ENCODE measurements at regions not wholly inside any gene's neighbourhood (a gene's known extent, or its start where the extent isn't known, plus 50 kb on each side); places are given as distances from the start of the nearest gene placed in this dataset.

- H3K27ac ChIP-seq (ENCODE audit: low read depth) = no peak overlapping the region
- H3K36me3 ChIP-seq (ENCODE audit: insufficient read depth) = no peaks in the 10 kb centered on the region
- no peak overlapping the region for H3K4me3 ChIP-seq (ENCODE audit: low read depth, low read length)
- WGBS = 9% methylated on average over 2 of the region's 2 CpGs
- no peak for DNase-seq (ENCODE audit: extremely low spot score)
- no peaks in the 10 kb centered on the region for H3K4me1 ChIP-seq (ENCODE audit: insufficient read depth)
These were observed 50.5 kb upstream of the DLX2 start for GRCh38 chr2:172153156-172153555.

GRCh38 chr2:172153757-172154156 is 51.1 kb upstream of the DLX2 start:
- Histone ChIP-seq H3K27ac (ENCODE audit: low read depth) (no peak overlapping the region), H3K4me3 (ENCODE audit: low read depth, low read length) (no peak overlapping the region), H3K36me3 (ENCODE audit: insufficient read depth) (no peaks in the 10 kb centered on the region), H3K4me1 (ENCODE audit: insufficient read depth) (no peaks in the 10 kb centered on the region)
- DNase-seq (ENCODE audit: extremely low spot score) = no peak

- H3K4me3 ChIP-seq (ENCODE audit: low read depth, low read length) = no peak overlapping the region
- H3K4me1 ChIP-seq (ENCODE audit: insufficient read depth) = no peaks in the 10 kb centered on the region
- no peak for DNase-seq (ENCODE audit: extremely low spot score)
- WGBS = 90% methylated on average over 12 of the region's 12 CpGs
- no peak overlapping the region for H3K27ac ChIP-seq (ENCODE audit: low read depth)
- H3K36me3 ChIP-seq (ENCODE audit: insufficient read depth) = no peaks in the 10 kb centered on the region
These were observed 53.1 kb upstream of the DLX2 start for GRCh38 chr2:172155752-172156151.

GRCh38 chr2:172160839-172161238 is 58.1 kb upstream of the DLX2 start:
- no peaks in the 10 kb centered on the region for H3K36me3 ChIP-seq (ENCODE audit: insufficient read depth)
- no peak for DNase-seq (ENCODE audit: extremely low spot score)
- no peak overlapping the region for H3K4me3 ChIP-seq (ENCODE audit: low read depth, low read length)
- no peak overlapping the region for H3K27ac ChIP-seq (ENCODE audit: low read depth)
- H3K4me1 ChIP-seq (ENCODE audit: insufficient read depth) = no peaks in the 10 kb centered on the region
- 91% methylated on average over 1 of the region's 1 CpG for WGBS

- DNase-seq (ENCODE audit: extremely low spot score) = no peak
- H3K27ac ChIP-seq (ENCODE audit: low read depth) = no peak overlapping the region
- WGBS = 72% methylated on average over 7 of the region's 7 CpGs
- H3K4me3 ChIP-seq (ENCODE audit: low read depth, low read length) = no peak overlapping the region
- no peaks in the 10 kb centered on the region for H3K36me3 ChIP-seq (ENCODE audit: insufficient read depth)
- no peaks in the 10 kb centered on the region for H3K4me1 ChIP-seq (ENCODE audit: insufficient read depth)
These were observed 59.6 kb upstream of the DLX2 start for GRCh38 chr2:172162225-172162733.

- H3K4me3 ChIP-seq (ENCODE audit: low read depth, low read length) = no peak overlapping the region
- WGBS = 93% methylated on average over 9 of the region's 9 CpGs
- no peaks in the 10 kb centered on the region for H3K36me3 ChIP-seq (ENCODE audit: insufficient read depth)
- no peaks in the 10 kb centered on the region for H3K4me1 ChIP-seq (ENCODE audit: insufficient read depth)
- no peak overlapping the region for H3K27ac ChIP-seq (ENCODE audit: low read depth)
- DNase-seq (ENCODE audit: extremely low spot score) = no peak
These were observed 60.1 kb upstream of the DLX2 start for GRCh38 chr2:172162739-172163336.

- H3K36me3 ChIP-seq (ENCODE audit: insufficient read depth) = no peaks in the 10 kb centered on the region
- no peak overlapping the region for H3K27ac ChIP-seq (ENCODE audit: low read depth)
- H3K4me1 ChIP-seq (ENCODE audit: insufficient read depth) = no peaks in the 10 kb centered on the region
- no peak for DNase-seq (ENCODE audit: extremely low spot score)
- H3K4me3 ChIP-seq (ENCODE audit: low read depth, low read length) = no peak overlapping the region
- WGBS = 39% methylated on average over 3 of the region's 3 CpGs
These were observed 66.2 kb upstream of the DLX2 start for GRCh38 chr2:172168917-172169346.

- DNase-seq (ENCODE audit: extremely low spot score) = no peak
- H3K36me3 ChIP-seq (ENCODE audit: insufficient read depth) = no peaks in the 10 kb centered on the region
- no peak overlapping the region for H3K27ac ChIP-seq (ENCODE audit: low read depth)
- H3K4me3 ChIP-seq (ENCODE audit: low read depth, low read length) = no peak overlapping the region
- no peaks in the 10 kb centered on the region for H3K4me1 ChIP-seq (ENCODE audit: insufficient read depth)
These were observed 66.9 kb upstream of the DLX2 start for GRCh38 chr2:172169611-172170010.

- H3K27ac ChIP-seq (ENCODE audit: low read depth) = peak overlapping the region; percentile 19
These were observed 69.9 kb upstream of the DLX2 start for GRCh38 chr2:172172513-172173173.

GRCh38 chr2:172173174-172173706 is 70.5 kb upstream of the DLX2 start:
- Histone ChIP-seq H3K4me1 (ENCODE audit: insufficient read depth) (no peaks in the 10 kb centered on the region), H3K36me3 (ENCODE audit: insufficient read depth) (no peaks in the 10 kb centered on the region), H3K4me3 (ENCODE audit: low read depth, low read length) (no peak overlapping the region), H3K27ac (ENCODE audit: low read depth) (no peak overlapping the region)
- DNase-seq (ENCODE audit: extremely low spot score) = no peak
- WGBS = 77% methylated on average over 8 of the region's 8 CpGs

More at GRCh38 chr2:172172513-172173173, 69.9 kb upstream of the DLX2 start:
- DNase-seq (ENCODE audit: extremely low spot score) = peak; percentile 35
- H3K4me1 ChIP-seq (ENCODE audit: insufficient read depth) = no peaks in the 10 kb centered on the region
- peak overlapping the region; percentile 37 for H3K4me3 ChIP-seq (ENCODE audit: low read depth, low read length)
- under 1% methylated on average over 58 of the region's 58 CpGs for WGBS
- no peaks in the 10 kb centered on the region for H3K36me3 ChIP-seq (ENCODE audit: insufficient read depth)

GRCh38 chr2:172177581-172177980 is 74.9 kb upstream of the DLX2 start:
- whole genome bisulfite sequencing = 85% methylated on average over 3 of the region's 3 CpGs
- Histone ChIP-seq H3K4me1 (ENCODE audit: insufficient read depth) (no peaks in the 10 kb centered on the region), H3K36me3 (ENCODE audit: insufficient read depth) (no peaks in the 10 kb centered on the region), H3K4me3 (ENCODE audit: low read depth, low read length) (no peak overlapping the region), H3K27ac (ENCODE audit: low read depth) (no peak overlapping the region)
- no peak for DNase-seq (ENCODE audit: extremely low spot score)

GRCh38 chr2:172177996-172178395 is 75.3 kb upstream of the DLX2 start:
- H3K4me3 ChIP-seq (ENCODE audit: low read depth, low read length) = no peak overlapping the region
- DNase-seq (ENCODE audit: extremely low spot score) = no peak
- no peaks in the 10 kb centered on the region for H3K36me3 ChIP-seq (ENCODE audit: insufficient read depth)
- no peak overlapping the region for H3K27ac ChIP-seq (ENCODE audit: low read depth)
- 72% methylated on average over 1 of the region's 1 CpG for WGBS
- no peaks in the 10 kb centered on the region for H3K4me1 ChIP-seq (ENCODE audit: insufficient read depth)

GRCh38 chr2:172179045-172179701 is 76.5 kb upstream of the DLX2 start:
- no peaks in the 10 kb centered on the region for H3K4me1 ChIP-seq (ENCODE audit: insufficient read depth)
- no peak for DNase-seq (ENCODE audit: extremely low spot score)
- no peaks in the 10 kb centered on the region for H3K36me3 ChIP-seq (ENCODE audit: insufficient read depth)
- WGBS = 57% methylated on average over 4 of the region's 4 CpGs
- no peak overlapping the region for H3K4me3 ChIP-seq (ENCODE audit: low read depth, low read length)
- no peak overlapping the region for H3K27ac ChIP-seq (ENCODE audit: low read depth)

GRCh38 chr2:172181840-172182239 is 79.1 kb upstream of the DLX2 start:
- no peak overlapping the region for H3K27ac ChIP-seq (ENCODE audit: low read depth)
- H3K4me1 ChIP-seq (ENCODE audit: insufficient read depth) = no peaks in the 10 kb centered on the region
- no peaks in the 10 kb centered on the region for H3K36me3 ChIP-seq (ENCODE audit: insufficient read depth)
- H3K4me3 ChIP-seq (ENCODE audit: low read depth, low read length) = no peak overlapping the region
- no peak for DNase-seq (ENCODE audit: extremely low spot score)
- WGBS = 41% methylated on average over 3 of the region's 3 CpGs
